GM19043 (cell line): ENCODE measurements at regions not wholly inside any gene's neighbourhood (a gene's known extent, or its start where the extent isn't known, plus 50 kb on each side); places are given as distances from the start of the nearest gene placed in this dataset.

Experiments used
- ATAC-seq: cut with Tn5 transposase; IDR thresholded peaks from one replicate; pipeline ENCODE4 v1.9.1; 2021; ENCODE audit warnings: low read depth; ENCODE audit not compliant: unreplicated experiment

- no peak for ATAC-seq
These were observed 370.3 kb upstream of the OPRM1 start for GRCh38 chr6:153668758-153669157.

GRCh38 chr6:153662982-153663381, 376.1 kb upstream of the OPRM1 start:
- ATAC-seq, result no peak

GRCh38 chr6:153645326-153645725, 393.7 kb upstream of the OPRM1 start:
- no peak for ATAC-seq

GRCh38 chr6:153644000-153644399, 395.0 kb upstream of the OPRM1 start:
- ATAC-seq, result no peak

GRCh38 chr6:153634416-153634815, 404.6 kb upstream of the OPRM1 start:
- no peak for ATAC-seq

GRCh38 chr6:153625089-153625488, 414.0 kb upstream of the OPRM1 start:
- no peak for ATAC-seq

GRCh38 chr6:153624528-153624927, 414.5 kb upstream of the OPRM1 start:
- no peak for ATAC-seq

GRCh38 chr6:153623496-153623895, 415.5 kb upstream of the OPRM1 start:
- ATAC-seq, result no peak

GRCh38 chr6:153621491-153621890, 417.5 kb upstream of the OPRM1 start:
- ATAC-seq, result no peak

GRCh38 chr6:153621070-153621469, 418.0 kb upstream of the OPRM1 start:
- ATAC-seq, result no peak

GRCh38 chr6:153618371-153619322, 420.4 kb upstream of the OPRM1 start:
- ATAC-seq, result no peak

- no peak for ATAC-seq
These were observed 422.5 kb upstream of the OPRM1 start for GRCh38 chr6:153616506-153616905.

GRCh38 chr6:153613719-153614455, 425.2 kb upstream of the OPRM1 start:
- no peak for ATAC-seq

- ATAC-seq, result no peak
These were observed 436.6 kb upstream of the OPRM1 start for GRCh38 chr6:153602401-153602800.

- ATAC-seq, result no peak
These were observed 439.1 kb upstream of the OPRM1 start for GRCh38 chr6:153599901-153600300.

GRCh38 chr6:153595903-153596302, 443.1 kb upstream of the OPRM1 start:
- ATAC-seq, result no peak

GRCh38 chr6:153594871-153595270, 444.2 kb upstream of the OPRM1 start:
- ATAC-seq, result no peak

GRCh38 chr6:153591159-153591558, 447.9 kb upstream of the OPRM1 start:
- peak; percentile 77 for ATAC-seq

- ATAC-seq, result no peak
These were observed 448.6 kb upstream of the OPRM1 start for GRCh38 chr6:153590411-153590810.

- ATAC-seq, result no peak
These were observed 450.7 kb upstream of the OPRM1 start for GRCh38 chr6:153588330-153588729.

- ATAC-seq, result no peak
These were observed 452.6 kb upstream of the RGS17 start for GRCh38 chr6:153583685-153584084.

GRCh38 chr6:153580776-153581175, 449.7 kb upstream of the RGS17 start:
- no peak for ATAC-seq
